SKM-1 treated with dmso at 0.1 percent for 144 hours (cell line): ENCODE measurements at regions not wholly inside any gene's neighbourhood (a gene's known extent, or its start where the extent isn't known, plus 50 kb on each side); places are given as distances from the start of the nearest gene placed in this dataset.

Experiments used
- DNase-seq: peaks from one replicate; lab custom pipeline; 2025; ENCODE audit not compliant: unreplicated experiment; lab: John Stamatoyannopoulos, UW

GRCh38 chr14:104521816-104522745 is 57.5 kb upstream of the C14orf180 start:
- no peak for DNase-seq

- no peak for DNase-seq
These were observed 56.5 kb upstream of the C14orf180 start for GRCh38 chr14:104522926-104523545.

- no peak for DNase-seq
These were observed 56.0 kb upstream of the C14orf180 start for GRCh38 chr14:104523546-104523935.

- no peak for DNase-seq
These were observed 54.8 kb upstream of the C14orf180 start for GRCh38 chr14:104524726-104525125.

- DNase-seq, result no peak
These were observed 52.6 kb upstream of the C14orf180 start for GRCh38 chr14:104526723-104527645.

GRCh38 chr14:104527857-104528459 is 51.6 kb upstream of the C14orf180 start:
- DNase-seq, result no peak

- no peak for DNase-seq
These were observed 51.1 kb upstream of the C14orf180 start for GRCh38 chr14:104528496-104528895.
